ENCODE measurements at regions not wholly inside any gene's neighbourhood (a gene's known extent, or its start where the extent isn't known, plus 50 kb on each side); places are given as distances from the start of the nearest gene placed in this dataset.

- ATAC-seq (ENCODE audit: insufficient number of reproducible peaks, low FRiP score, low read depth) (no peak), DNase-seq (ENCODE audit: low spot score) (no peak)
- no peaks in the 10 kb centered on the region for H3K36me3 ChIP-seq
- H3K27ac ChIP-seq, result no peak overlapping the region
- no peak for TF ChIP-seq CTCF (IDR thresholded peaks at IDR 0.05)
- H3K4me3 ChIP-seq, result no peak overlapping the region
- no peaks in the 10 kb centered on the region for H3K27me3 ChIP-seq (replicated peaks; ENCODE audit: insufficient read depth)
- no peaks in the 10 kb centered on the region for H3K4me1 ChIP-seq (ENCODE audit: control insufficient read depth in 1 of 2, low read depth in 2 of 2)
- H3K9me3 ChIP-seq, result no peaks in the 10 kb centered on the region
Measured at GRCh38 chr2:190127651-190128050, 65.1 kb upstream of the MSTN start.

GRCh38 chr2:190126798-190127197 lies 64.3 kb upstream of the MSTN start:
- Histone ChIP-seq H3K4me1 (ENCODE audit: control insufficient read depth in 1 of 2, low read depth in 2 of 2) (no peaks in the 10 kb centered on the region), H3K36me3 (no peaks in the 10 kb centered on the region), H3K27me3 (replicated peaks; ENCODE audit: insufficient read depth) (no peaks in the 10 kb centered on the region), H3K9me3 (no peaks in the 10 kb centered on the region), H3K27ac (no peak overlapping the region), H3K4me3 (no peak overlapping the region)
- TF ChIP-seq CTCF (IDR thresholded peaks at IDR 0.05), result no peak
- ATAC-seq (ENCODE audit: insufficient number of reproducible peaks, low FRiP score, low read depth) (no peak), DNase-seq (ENCODE audit: low spot score) (no peak)

GRCh38 chr2:190123956-190124355 lies 61.4 kb upstream of the MSTN start:
- Histone ChIP-seq H3K4me3 (no peak overlapping the region), H3K36me3 (no peaks in the 10 kb centered on the region), H3K27me3 (replicated peaks; ENCODE audit: insufficient read depth) (no peaks in the 10 kb centered on the region), H3K4me1 (ENCODE audit: control insufficient read depth in 1 of 2, low read depth in 2 of 2) (peaks cover 0 to 3% of the 10 kb centered on the region in 2 donors), H3K27ac (no peak overlapping the region), H3K9me3 (no peaks in the 10 kb centered on the region)
- TF ChIP-seq CTCF (IDR thresholded peaks at IDR 0.05), result no peak
- DNase-seq (ENCODE audit: low spot score) (no peak), ATAC-seq (ENCODE audit: insufficient number of reproducible peaks, low FRiP score, low read depth) (no peak)

GRCh38 chr2:190121971-190122370 lies 59.4 kb upstream of the MSTN start:
- TF ChIP-seq CTCF (IDR thresholded peaks at IDR 0.05), result peak; percentile 31
- Histone ChIP-seq H3K36me3 (no peaks in the 10 kb centered on the region), H3K27ac (no peak overlapping the region), H3K4me3 (no peak overlapping the region), H3K27me3 (replicated peaks; ENCODE audit: insufficient read depth) (no peaks in the 10 kb centered on the region), H3K4me1 (ENCODE audit: control insufficient read depth in 1 of 2, low read depth in 2 of 2) (peaks cover 0 to 3% of the 10 kb centered on the region in 2 donors), H3K9me3 (no peaks in the 10 kb centered on the region)
- no peak for DNase-seq (ENCODE audit: low spot score)
- ATAC-seq (ENCODE audit: insufficient number of reproducible peaks, low FRiP score, low read depth), result no peak

- Histone ChIP-seq H3K27me3 (replicated peaks; ENCODE audit: insufficient read depth) (no peaks in the 10 kb centered on the region), H3K4me1 (ENCODE audit: control insufficient read depth in 1 of 2, low read depth in 2 of 2) (peaks cover 0 to 3% of the 10 kb centered on the region in 2 donors), H3K27ac (no peak overlapping the region), H3K36me3 (no peaks in the 10 kb centered on the region), H3K9me3 (no peaks in the 10 kb centered on the region), H3K4me3 (no peak overlapping the region)
- ATAC-seq (ENCODE audit: insufficient number of reproducible peaks, low FRiP score, low read depth) (no peak), DNase-seq (ENCODE audit: low spot score) (no peak)
- TF ChIP-seq CTCF (IDR thresholded peaks at IDR 0.05), result no peak
Measured at GRCh38 chr2:190121305-190121704, 58.8 kb upstream of the MSTN start.
